Renal pelvis (tissue), 1 donor: ENCODE measurements at regions not wholly inside any gene's neighbourhood (a gene's known extent, or its start where the extent isn't known, plus 50 kb on each side); places are given as distances from the start of the nearest gene placed in this dataset.

Experiments
- DNase-seq: peaks from one replicate; pipeline ENCODE4 v3.0.0-alpha.2; 2013

GRCh38 chr10:117638200-117638599 lies 95.7 kb downstream of the EMX2 start:
- no peak for DNase-seq

- no peak for DNase-seq
Measured at GRCh38 chr10:117638664-117639200, 96.2 kb downstream of the EMX2 start.

GRCh38 chr10:117640406-117640805 lies 97.9 kb downstream of the EMX2 start:
- DNase-seq: no peak

GRCh38 chr10:117646718-117647117 lies 104.2 kb downstream of the EMX2 start:
- no peak for DNase-seq

GRCh38 chr10:117647306-117647705 lies 104.8 kb downstream of the EMX2 start:
- no peak for DNase-seq

- DNase-seq: no peak
Measured at GRCh38 chr10:117651121-117651520, 108.6 kb downstream of the EMX2 start.

GRCh38 chr10:117652228-117653169 lies 110.0 kb downstream of the EMX2 start:
- DNase-seq: no peak

GRCh38 chr10:117653170-117653515 lies 110.6 kb downstream of the EMX2 start:
- DNase-seq: no peak

GRCh38 chr10:117654105-117654504 lies 111.6 kb downstream of the EMX2 start:
- no peak for DNase-seq

GRCh38 chr10:117656385-117657367 lies 114.1 kb downstream of the EMX2 start:
- no peak for DNase-seq

GRCh38 chr10:117661316-117661715 lies 118.8 kb downstream of the EMX2 start:
- no peak for DNase-seq

GRCh38 chr10:117662126-117662525 lies 119.6 kb downstream of the EMX2 start:
- DNase-seq: no peak

GRCh38 chr10:117662751-117663540 lies 120.4 kb downstream of the EMX2 start:
- DNase-seq: no peak

GRCh38 chr10:117663750-117664149 lies 121.2 kb downstream of the EMX2 start:
- DNase-seq: no peak

- no peak for DNase-seq
Measured at GRCh38 chr10:117664288-117664687, 121.7 kb downstream of the EMX2 start.

- no peak for DNase-seq
Measured at GRCh38 chr10:117666166-117666565, 123.6 kb downstream of the EMX2 start.

- no peak for DNase-seq
Measured at GRCh38 chr10:117666965-117667364, 124.4 kb downstream of the EMX2 start.

- no peak for DNase-seq
Measured at GRCh38 chr10:117667831-117668230, 125.3 kb downstream of the EMX2 start.

- DNase-seq: no peak
Measured at GRCh38 chr10:117668327-117669008, 125.9 kb downstream of the EMX2 start.

- no peak for DNase-seq
Measured at GRCh38 chr10:117669122-117669521, 126.6 kb downstream of the EMX2 start.
